NCI-H2081 (cell line): ENCODE measurements at regions not wholly inside any gene's neighbourhood (a gene's known extent, or its start where the extent isn't known, plus 50 kb on each side); places are given as distances from the start of the nearest gene placed in this dataset.
A peak's percentile ranks its signal among the peaks of the same experiment; 100 is the strongest.

Source experiments
- DNase-seq, 2 experiments: peaks; one replicate each; lab custom pipeline; 2025; lab: John Stamatoyannopoulos, UW

DNA sequence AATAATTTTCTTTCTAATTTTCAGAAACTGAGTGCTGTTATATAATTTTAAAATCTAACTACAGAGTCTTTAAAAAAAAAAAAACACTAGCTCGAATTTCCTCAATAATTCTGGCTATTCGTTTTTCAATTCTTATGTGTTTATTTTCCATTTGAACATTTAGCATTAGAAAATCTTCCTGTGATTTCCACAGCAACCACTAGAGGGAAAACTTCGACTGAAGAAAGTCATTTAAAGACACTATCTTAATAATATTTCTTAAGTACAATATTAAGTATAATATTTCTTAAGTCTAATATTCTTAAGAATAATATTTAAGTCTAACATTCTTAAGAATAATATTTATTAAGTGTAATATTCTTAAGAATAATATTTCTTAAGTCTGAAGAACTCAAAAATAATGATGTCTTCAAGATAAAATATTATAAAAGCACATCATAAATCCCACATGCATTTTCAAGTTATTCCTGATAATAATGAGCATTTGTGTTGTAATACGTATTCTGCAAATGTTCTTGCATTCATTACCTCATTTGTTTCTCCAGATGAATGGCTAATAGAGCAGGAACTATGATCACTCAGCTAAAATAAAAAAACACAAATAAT is 118.4 kb upstream of the WDR17 start:
- DNase-seq = peak in 1 of 2 experiments; percentile 22

DNA sequence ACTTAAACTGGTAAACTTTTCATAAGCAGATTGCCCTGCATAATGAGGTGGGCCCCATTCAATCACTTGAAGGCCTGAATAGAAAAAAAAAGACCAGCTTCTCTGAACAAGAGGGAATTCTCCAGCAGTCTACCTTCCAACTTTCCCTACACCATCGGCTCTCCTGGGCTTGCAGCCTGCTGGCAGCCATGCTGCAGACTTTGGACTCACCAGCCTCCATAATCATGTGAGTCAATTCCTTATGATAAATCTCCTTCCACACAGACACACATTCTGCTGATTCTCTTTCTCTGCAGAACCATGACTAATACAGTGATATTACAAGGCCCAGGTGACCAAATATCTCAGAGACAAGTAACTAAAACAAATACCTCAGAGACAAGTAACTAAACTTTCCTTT is 113.8 kb upstream of the WDR17 start:
- DNase-seq = no peak

- no peak for DNase-seq
Observed at GRCh38 chr4:175953116-175953515, 112.5 kb upstream of the WDR17 start.

GRCh38 chr4:175953960-175954521 is 111.6 kb upstream of the WDR17 start:
- DNase-seq = no peak

DNA sequence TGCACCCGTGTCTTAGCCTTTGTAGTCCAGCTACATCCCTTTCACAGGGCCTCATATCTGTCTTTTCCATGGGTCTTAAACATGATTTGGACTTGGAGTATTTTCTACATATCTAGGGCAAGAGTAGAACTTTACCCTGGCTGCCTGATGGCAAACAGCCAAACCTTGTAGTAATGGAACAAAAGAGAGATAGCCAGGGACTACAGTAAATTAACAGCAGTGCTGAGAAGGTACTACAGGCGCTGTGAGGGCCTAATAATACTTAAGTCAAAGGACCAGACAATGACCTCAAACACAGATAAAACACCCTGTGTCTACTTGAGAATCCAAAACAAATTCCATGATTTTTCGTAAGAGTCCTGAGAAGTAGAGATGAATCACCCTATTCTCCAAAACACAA is 111.0 kb upstream of the WDR17 start:
- no peak for DNase-seq

- no peak for DNase-seq
Observed at GRCh38 chr4:175961604-175962003, 104.0 kb upstream of the WDR17 start.

DNA sequence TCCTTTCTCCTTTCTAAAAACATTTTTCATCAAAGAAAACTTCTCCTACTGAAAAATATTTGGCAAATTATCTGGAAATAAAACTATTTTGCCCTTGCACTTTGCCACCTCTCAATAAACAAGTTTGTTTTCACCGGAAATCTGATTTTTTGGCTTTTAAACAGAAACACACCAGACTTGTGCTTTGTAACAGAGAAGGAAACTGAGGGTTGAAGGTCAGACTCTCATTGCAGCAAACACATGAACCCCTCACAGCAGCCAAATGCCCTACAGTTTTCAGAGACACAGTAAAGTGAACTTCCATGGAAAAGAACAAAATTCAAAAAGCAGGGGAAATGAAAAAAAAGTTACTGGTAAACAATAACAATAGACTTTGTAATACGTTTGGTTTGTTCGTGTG is 95.6 kb upstream of the WDR17 start:
- no peak for DNase-seq

DNA sequence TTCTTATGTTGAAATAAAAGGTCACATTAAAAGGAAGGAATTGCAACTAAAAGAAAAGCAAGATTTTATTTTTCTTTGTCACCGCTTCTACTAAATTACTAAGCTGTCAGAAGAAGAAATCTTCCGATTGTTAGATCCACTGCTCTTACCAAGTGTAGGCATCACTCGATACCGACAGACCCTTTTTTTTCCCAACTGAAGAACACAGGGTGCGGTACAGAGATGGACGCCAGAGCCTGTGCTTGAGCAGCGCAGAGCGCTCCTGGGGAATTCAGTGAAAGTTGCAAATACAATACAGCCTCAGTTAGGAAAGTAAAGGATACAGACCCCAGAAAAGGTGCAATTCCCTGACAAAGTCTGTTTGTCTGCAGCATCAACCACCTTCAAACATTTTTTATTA is 94.9 kb upstream of the WDR17 start:
- peak; percentile 1 to 11 for DNase-seq

DNA sequence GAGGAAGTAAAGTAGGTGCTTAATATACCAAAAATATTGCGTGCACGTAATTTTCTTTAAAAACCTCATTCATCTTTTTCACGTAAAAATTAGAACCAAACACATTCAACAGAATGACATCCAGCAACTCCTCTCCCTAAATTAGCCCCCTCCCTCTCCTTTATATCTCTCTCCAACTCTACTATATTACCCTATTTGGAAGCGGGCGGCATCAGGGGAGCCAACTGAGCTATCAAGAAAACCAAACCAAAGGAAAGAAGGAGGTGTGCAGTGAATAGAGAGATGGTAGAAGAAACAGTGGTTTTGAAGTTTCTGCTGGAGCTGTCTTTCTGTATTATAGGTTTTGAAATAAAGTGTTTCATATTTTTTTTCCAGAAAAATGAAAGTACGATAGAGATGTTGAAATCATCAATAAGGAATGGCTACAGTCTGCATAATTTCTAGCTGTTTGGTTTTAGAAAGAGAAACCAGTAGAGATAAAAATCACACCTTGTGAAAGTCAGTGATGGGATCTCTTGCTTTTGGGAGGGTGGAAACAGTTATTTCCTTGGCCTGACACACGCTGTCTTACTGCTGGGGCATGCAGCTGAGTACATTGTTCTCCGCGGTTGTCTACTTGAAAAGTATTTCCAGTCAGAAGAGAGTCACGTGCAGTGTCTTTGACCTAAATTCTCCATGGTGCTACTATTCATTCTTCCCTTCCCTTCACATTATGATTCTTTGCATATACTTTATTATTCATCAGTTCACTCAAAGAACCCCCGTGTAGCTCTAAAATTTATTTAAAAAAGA is 94.1 kb upstream of the WDR17 start:
- no peak for DNase-seq

DNA sequence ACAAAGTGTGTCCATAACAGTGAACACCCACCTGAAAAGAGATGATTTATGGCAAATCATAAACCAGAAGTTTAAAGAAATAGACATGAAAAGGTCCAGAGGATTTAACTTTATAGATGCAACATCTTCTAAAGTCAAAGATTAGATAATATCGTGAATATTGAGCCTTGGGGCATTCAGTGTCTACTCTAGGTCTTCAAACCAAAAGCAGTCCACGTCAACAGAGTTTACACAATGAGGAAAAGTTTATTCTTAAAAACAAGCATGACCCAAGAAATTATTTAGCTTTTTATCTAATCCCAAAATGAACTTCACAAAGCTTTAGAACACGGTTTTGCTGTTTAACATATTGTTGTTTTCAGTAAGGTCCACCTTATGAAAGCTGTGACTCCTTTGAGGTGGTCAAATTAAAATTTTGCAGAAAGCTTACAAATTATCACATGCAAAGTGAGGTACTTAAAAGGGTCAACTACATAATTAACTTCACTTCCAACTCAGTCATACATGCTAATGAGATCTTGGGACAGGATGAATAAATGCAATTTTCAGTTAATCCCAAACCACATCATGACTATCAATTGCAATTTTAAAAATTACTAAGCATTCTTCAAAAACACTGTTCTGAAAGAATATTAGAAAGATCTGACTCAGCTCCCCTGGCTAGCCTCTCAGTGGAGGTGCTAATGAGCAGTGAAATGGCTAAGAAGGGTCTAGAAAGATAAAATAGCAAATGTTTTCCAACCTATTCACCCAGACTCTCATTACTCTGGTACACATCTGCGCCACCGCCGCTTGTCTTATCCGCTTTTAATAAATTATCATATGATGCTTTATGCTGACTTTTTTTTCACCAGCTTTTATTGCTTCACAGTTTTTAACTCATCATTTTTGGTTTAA is 92.4 kb upstream of the WDR17 start:
- no peak for DNase-seq

DNA sequence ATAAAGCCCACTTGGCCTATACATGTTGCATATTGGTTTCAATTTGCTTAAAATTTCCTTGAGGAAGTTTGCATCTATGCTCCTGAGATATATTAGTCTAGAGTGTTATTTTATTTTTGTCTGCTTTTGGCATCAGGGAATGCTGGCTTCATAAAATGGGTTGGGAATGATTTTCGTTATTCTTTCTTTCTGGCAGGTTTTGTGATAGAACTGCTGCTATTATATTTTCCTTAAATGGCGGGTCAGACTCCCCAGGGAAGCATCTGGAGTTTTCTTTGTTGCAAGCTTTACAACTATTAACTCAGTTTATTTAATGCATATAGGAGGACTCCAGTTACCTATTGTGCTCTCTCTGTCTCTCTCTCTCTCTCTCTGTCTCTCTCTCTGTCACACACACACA is 82.0 kb upstream of the WDR17 start:
- no peak for DNase-seq

GRCh38 chr4:175986668-175987067 is 79.0 kb upstream of the WDR17 start:
- no peak for DNase-seq

DNA sequence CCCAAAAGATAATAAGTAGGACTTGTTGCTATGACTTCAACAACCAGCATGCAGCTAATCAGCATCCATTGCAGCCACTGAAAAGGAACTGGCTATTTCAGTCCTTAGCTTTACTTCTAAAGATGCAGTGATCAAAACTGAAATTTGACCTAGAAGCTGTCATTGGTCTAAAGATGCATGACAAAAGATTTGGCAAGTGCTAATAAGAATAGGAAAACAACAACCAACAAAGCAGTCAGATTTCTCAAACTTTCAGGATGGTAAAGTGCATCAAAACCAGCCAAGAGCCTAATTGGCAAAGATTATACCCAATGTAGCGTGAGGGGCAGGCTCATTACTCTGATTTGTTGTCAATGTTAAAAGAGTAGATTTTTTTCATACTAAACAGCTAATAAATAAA is 77.1 kb upstream of the WDR17 start:
- DNase-seq = no peak

GRCh38 chr4:175996206-175996605 is 69.4 kb upstream of the WDR17 start:
- no peak for DNase-seq

- DNase-seq = no peak
Observed at GRCh38 chr4:175997291-175997690, 68.3 kb upstream of the WDR17 start.

GRCh38 chr4:175998782-175999181 is 66.9 kb upstream of the WDR17 start:
- no peak for DNase-seq

DNA sequence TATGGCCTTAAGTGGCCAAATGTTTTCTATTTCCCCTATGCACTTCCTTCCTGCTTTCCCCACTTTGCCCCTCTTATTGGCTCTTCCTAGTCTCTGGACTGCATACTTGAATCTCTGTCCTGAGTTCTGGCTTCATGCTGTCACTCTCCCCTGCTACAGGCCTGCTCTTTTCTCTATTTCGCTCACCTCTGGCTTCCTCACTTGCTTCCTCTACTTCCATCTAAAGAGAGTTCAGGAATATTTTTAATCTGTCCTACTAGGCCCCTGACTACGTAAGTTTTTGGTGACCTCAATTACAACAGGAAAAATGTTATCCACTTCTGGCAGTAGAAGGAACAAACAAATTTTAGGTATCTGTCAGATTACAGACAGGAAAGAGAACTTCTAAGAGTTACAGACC is 65.7 kb upstream of the WDR17 start:
- DNase-seq = no peak

- peak; percentile 4 to 43 for DNase-seq
Observed at GRCh38 chr4:176001151-176002006, 64.3 kb upstream of the WDR17 start.

GRCh38 chr4:176002007-176002613 is 63.5 kb upstream of the WDR17 start:
- DNase-seq = peak; percentile 47 to 65

DNA sequence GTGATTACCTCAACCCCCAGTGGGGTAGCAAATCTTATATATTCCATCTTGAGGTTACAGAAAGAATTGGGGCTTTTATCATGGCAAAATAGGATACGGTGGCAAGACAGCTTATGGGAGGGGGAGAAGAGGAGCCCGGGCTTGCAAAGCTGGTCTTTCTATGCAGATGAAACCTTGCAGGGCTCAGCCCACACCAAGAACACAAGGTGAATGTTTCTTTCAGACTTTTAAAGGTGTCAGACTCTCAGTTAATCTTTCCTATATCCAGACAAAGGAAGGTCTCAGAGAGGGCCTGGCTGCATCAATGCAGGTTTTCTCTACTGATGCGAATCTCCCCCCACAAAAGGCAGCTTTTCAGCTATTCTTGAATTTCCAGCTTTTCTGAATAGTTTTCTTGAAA is 59.9 kb upstream of the WDR17 start:
- no peak for DNase-seq

DNA sequence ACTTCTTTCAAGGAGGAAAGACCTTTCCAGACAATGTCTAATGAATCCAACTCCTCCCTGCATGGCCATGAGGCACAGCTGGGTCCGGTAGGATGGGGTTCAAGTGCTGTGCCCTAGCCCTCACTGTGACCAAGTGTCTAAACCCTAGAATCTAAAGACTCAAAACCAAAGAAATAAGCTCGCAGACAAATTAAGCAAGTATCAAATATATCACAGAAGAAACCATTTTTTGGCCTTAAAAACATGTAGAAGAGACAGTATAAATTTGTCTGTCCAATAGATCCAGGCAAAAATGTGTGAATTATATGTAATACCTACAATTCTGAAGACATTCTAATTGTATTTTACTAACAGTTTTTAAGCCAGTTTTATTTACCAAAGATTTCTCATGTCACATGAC is 56.4 kb upstream of the WDR17 start:
- DNase-seq = no peak
